ENCODE measurements at regions not wholly inside any gene's neighbourhood (a gene's known extent, or its start where the extent isn't known, plus 50 kb on each side); places are given as distances from the start of the nearest gene placed in this dataset.

DNA sequence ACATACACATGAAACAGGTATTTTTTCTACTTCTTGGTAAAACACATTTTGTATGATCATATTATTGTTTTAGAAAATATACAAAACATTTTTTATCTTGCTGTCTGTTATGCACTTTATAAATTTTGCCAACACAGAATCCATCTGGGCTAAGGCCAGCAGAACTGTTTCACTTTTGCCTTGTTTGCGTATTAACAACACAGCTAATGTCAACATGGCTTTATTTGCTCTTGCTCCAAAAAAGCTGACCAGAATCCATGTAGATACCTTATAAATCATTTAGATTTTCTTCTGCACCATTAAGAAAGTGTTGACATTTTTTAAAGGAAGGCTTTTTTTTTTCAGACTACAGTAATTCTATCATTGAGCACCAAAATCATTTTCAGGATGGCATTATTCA, 58.1 kb upstream of the PGR start:
- TF ChIP-seq, protein P1, sequence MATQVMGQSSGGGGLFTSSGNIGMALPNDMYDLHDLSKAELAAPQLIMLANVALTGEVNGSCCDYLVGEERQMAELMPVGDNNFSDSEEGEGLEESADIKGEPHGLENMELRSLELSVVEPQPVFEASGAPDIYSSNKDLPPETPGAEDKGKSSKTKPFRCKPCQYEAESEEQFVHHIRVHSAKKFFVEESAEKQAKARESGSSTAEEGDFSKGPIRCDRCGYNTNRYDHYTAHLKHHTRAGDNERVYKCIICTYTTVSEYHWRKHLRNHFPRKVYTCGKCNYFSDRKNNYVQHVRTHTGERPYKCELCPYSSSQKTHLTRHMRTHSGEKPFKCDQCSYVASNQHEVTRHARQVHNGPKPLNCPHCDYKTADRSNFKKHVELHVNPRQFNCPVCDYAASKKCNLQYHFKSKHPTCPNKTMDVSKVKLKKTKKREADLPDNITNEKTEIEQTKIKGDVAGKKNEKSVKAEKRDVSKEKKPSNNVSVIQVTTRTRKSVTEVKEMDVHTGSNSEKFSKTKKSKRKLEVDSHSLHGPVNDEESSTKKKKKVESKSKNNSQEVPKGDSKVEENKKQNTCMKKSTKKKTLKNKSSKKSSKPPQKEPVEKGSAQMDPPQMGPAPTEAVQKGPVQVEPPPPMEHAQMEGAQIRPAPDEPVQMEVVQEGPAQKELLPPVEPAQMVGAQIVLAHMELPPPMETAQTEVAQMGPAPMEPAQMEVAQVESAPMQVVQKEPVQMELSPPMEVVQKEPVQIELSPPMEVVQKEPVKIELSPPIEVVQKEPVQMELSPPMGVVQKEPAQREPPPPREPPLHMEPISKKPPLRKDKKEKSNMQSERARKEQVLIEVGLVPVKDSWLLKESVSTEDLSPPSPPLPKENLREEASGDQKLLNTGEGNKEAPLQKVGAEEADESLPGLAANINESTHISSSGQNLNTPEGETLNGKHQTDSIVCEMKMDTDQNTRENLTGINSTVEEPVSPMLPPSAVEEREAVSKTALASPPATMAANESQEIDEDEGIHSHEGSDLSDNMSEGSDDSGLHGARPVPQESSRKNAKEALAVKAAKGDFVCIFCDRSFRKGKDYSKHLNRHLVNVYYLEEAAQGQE (IDR thresholded peaks at IDR 0.05; ENCODE audit: low read depth) = no peak
- TF ChIP-seq TEAD4 (IDR thresholded peaks at IDR 0.05) = no peak
- TF ChIP-seq TAF1 (IDR thresholded peaks at IDR 0.05; ENCODE audit: low read depth) = no peak
- TF ChIP-seq, protein P2, sequence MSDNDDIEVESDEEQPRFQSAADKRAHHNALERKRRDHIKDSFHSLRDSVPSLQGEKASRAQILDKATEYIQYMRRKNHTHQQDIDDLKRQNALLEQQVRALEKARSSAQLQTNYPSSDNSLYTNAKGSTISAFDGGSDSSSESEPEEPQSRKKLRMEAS (IDR thresholded peaks at IDR 0.05) = no peak
- no peak for TF ChIP-seq FOXM1 (IDR thresholded peaks at IDR 0.05; ENCODE audit: borderline replicate concordance, low read depth)
- no peak for TF ChIP-seq CREB1 (IDR thresholded peaks at IDR 0.05; ENCODE audit: low read depth)
- TF ChIP-seq TCF12 (IDR thresholded peaks at IDR 0.05; ENCODE audit: low read depth) = no peak
- TF ChIP-seq RAD21 (IDR thresholded peaks at IDR 0.05; ENCODE audit: low read depth) = no peak
- TF ChIP-seq EP300 (IDR thresholded peaks at IDR 0.05; ENCODE audit: borderline replicate concordance) = no peak
- no peak for TF ChIP-seq YY1 (IDR thresholded peaks at IDR 0.05; ENCODE audit: low read depth)
- TF ChIP-seq EGR1 (IDR thresholded peaks at IDR 0.05) = no peak
- TF ChIP-seq NFIC (IDR thresholded peaks at IDR 0.05) = no peak
- no peak for TF ChIP-seq CEBPB (IDR thresholded peaks at IDR 0.05)
- TF ChIP-seq, protein P3, sequence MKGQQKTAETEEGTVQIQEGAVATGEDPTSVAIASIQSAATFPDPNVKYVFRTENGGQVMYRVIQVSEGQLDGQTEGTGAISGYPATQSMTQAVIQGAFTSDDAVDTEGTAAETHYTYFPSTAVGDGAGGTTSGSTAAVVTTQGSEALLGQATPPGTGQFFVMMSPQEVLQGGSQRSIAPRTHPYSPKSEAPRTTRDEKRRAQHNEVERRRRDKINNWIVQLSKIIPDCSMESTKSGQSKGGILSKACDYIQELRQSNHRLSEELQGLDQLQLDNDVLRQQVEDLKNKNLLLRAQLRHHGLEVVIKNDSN (IDR thresholded peaks at IDR 0.05) = no peak
- no peak for TF ChIP-seq ZBTB7A (IDR thresholded peaks at IDR 0.05; ENCODE audit: low read depth)

DNA sequence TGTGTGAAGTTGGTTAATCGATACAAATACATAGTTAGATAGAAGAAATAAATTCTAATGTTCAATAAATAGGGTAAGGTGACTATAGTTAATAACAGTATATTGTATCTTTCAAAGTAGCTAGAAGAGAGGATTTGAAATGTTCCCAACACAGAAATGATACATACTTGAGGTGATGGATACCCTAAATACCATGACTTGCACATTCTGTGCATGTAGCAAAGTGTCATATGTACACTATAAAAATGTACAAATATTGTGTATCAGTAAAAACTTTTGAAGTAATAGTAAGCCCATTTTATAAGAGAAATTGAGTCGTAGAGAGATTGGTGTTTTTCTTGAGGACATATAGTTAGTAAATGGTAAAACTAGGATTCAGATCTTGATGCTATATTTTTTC, 56.4 kb upstream of the PGR start:
- TF ChIP-seq EGR1 (IDR thresholded peaks at IDR 0.05) = no peak
- TF ChIP-seq, protein P3 (IDR thresholded peaks at IDR 0.05) = no peak
- TF ChIP-seq, protein P1 (IDR thresholded peaks at IDR 0.05; ENCODE audit: low read depth) = no peak
- TF ChIP-seq, protein P2 (IDR thresholded peaks at IDR 0.05) = no peak
- no peak for TF ChIP-seq TCF12 (IDR thresholded peaks at IDR 0.05; ENCODE audit: low read depth)
- no peak for TF ChIP-seq RAD21 (IDR thresholded peaks at IDR 0.05; ENCODE audit: low read depth)
- TF ChIP-seq YY1 (IDR thresholded peaks at IDR 0.05; ENCODE audit: low read depth) = no peak

DNA sequence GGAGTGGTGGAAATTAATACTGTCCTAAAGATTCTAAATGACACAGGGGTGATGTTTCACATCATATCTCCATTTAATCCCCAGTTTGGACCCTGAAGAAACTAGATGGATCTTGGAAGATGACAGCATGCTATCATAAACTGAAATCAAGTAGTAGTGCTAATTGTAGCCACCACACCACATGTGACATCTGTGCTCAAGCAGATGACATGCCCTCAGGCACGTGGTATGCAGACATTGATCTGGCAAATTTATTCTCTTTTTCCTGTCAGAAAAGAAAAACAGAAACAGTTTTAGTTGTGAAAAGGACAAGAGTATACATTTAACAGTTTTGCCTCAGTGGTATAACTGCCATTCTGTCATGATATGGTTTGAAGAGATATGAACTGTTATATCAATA, 52.9 kb upstream of the PGR start:
- TF ChIP-seq CEBPB (IDR thresholded peaks at IDR 0.05) = no peak
- TF ChIP-seq RAD21 (IDR thresholded peaks at IDR 0.05; ENCODE audit: low read depth) = no peak
- no peak for TF ChIP-seq ZBTB7A (IDR thresholded peaks at IDR 0.05; ENCODE audit: low read depth)
- no peak for TF ChIP-seq NFIC (IDR thresholded peaks at IDR 0.05)
- no peak for TF ChIP-seq TEAD4 (IDR thresholded peaks at IDR 0.05)
- no peak for TF ChIP-seq EP300 (IDR thresholded peaks at IDR 0.05; ENCODE audit: borderline replicate concordance)
- TF ChIP-seq, protein P1 (IDR thresholded peaks at IDR 0.05; ENCODE audit: low read depth) = no peak
- TF ChIP-seq, protein P2 (IDR thresholded peaks at IDR 0.05) = no peak
- no peak for TF ChIP-seq FOXM1 (IDR thresholded peaks at IDR 0.05; ENCODE audit: borderline replicate concordance, low read depth)
- no peak for TF ChIP-seq TAF1 (IDR thresholded peaks at IDR 0.05; ENCODE audit: low read depth)

DNA sequence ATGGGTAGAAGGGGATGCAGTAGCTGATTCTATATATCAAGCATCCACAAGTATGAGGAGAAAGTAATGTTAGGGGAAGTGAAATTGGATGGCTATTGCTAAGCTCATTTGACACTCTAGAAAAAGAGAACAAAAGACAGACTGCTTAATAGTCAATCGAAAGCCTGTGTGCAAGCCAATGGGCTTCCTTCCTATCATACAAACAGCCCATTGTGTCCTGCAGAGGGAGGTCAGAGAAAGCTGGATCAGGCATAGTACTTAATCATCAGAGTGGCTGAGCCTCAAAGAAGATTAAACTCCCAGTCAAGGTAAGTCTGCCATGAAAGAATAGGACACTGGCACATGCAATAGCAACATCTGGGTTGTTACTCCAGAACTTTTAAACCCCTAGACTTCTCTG, 50.9 kb upstream of the PGR start:
- TF ChIP-seq RAD21 (IDR thresholded peaks at IDR 0.05; ENCODE audit: low read depth) (no peak), CEBPB (IDR thresholded peaks at IDR 0.05) (no peak), TAF1 (IDR thresholded peaks at IDR 0.05; ENCODE audit: low read depth) (no peak), TEAD4 (IDR thresholded peaks at IDR 0.05) (no peak), TCF12 (IDR thresholded peaks at IDR 0.05; ENCODE audit: low read depth) (no peak), CREB1 (IDR thresholded peaks at IDR 0.05; ENCODE audit: low read depth) (no peak), EGR1 (IDR thresholded peaks at IDR 0.05) (no peak)
- TF ChIP-seq, protein P3 (IDR thresholded peaks at IDR 0.05) = no peak
